Mesendoderm (in vitro differentiated cells): ENCODE measurements at regions not wholly inside any gene's neighbourhood (a gene's known extent, or its start where the extent isn't known, plus 50 kb on each side); places are given as distances from the start of the nearest gene placed in this dataset.
A peak's percentile ranks its signal among the peaks of the same experiment; 100 is the strongest.

Experiments used
- DNase-seq: peaks from one replicate; pipeline ENCODE4 v3.0.0; 2013
- H2AK5ac ChIP-seq: 2 replicates; pipeline ENCODE4 v1.6.1; 2013; ENCODE audit warnings: low read length, inconsistent platforms
- H2BK120ac ChIP-seq: 2 replicates; pipeline ENCODE4 v1.6.1; 2013; ENCODE audit warnings: low read depth, mild to moderate bottlenecking, low read length, moderate library complexity, mixed read lengths
- H2BK15ac ChIP-seq: replicated peaks from 2 replicates; pipeline ENCODE4 v1.6.1; 2013; ENCODE audit warnings: low read depth, mild to moderate bottlenecking, moderate library complexity
- H2BK5ac ChIP-seq: 2 replicates; pipeline ENCODE4 v1.6.1; 2013; ENCODE audit warnings: low read length, inconsistent platforms
- H3K18ac ChIP-seq: 2 replicates; pipeline ENCODE4 v1.6.1; 2013; ENCODE audit warnings: mild to moderate bottlenecking, low read length, mixed read lengths
- H3K23ac ChIP-seq: one replicate; pipeline ENCODE4 v1.6.1; 2013; ENCODE audit warnings: low read length
- H3K27ac ChIP-seq: 2 replicates; pipeline ENCODE4 v1.5.1; 2013; ENCODE audit warnings: low read depth, mild to moderate bottlenecking, inconsistent platforms, low read length, moderate library complexity
- H3K27me3 ChIP-seq: 2 replicates; pipeline ENCODE4 v1.6.1; 2013; ENCODE audit warnings: low read length, control low read depth, mild to moderate bottlenecking, inconsistent platforms; ENCODE audit not compliant: insufficient read depth, poor library complexity
- H3K36me3 ChIP-seq: 2 replicates; pipeline ENCODE4 v1.6.1; 2013; ENCODE audit warnings: low read length, inconsistent platforms; ENCODE audit not compliant: control insufficient read depth, insufficient read depth
- H3K4ac ChIP-seq: one replicate; pipeline ENCODE4 v1.6.1; 2013; ENCODE audit warnings: low read depth, mild to moderate bottlenecking, low read length, moderate library complexity
- H3K4me1 ChIP-seq: 2 replicates; pipeline ENCODE4 v1.6.1; 2013; ENCODE audit warnings: low read depth, low read length, inconsistent platforms; ENCODE audit not compliant: control insufficient read depth
- H3K4me2 ChIP-seq: 2 replicates; pipeline ENCODE4 v1.6.1; 2013; ENCODE audit warnings: low read length
- H3K4me3 ChIP-seq: 2 replicates; pipeline ENCODE4 v1.5.1; 2013; ENCODE audit warnings: mild to moderate bottlenecking, low read length
- H3K56ac ChIP-seq: one replicate; pipeline ENCODE4 v1.6.1; 2013; ENCODE audit warnings: low read length
- H3K79me1 ChIP-seq: 2 replicates; pipeline ENCODE4 v1.6.1; 2013; ENCODE audit warnings: low read length, inconsistent platforms
- H3K79me2 ChIP-seq: 2 replicates; pipeline ENCODE4 v1.6.1; 2013; ENCODE audit warnings: mild to moderate bottlenecking, low read length; ENCODE audit not compliant: control insufficient read depth, insufficient read depth
- H3K9ac ChIP-seq: 2 replicates; pipeline ENCODE4 v1.6.1; 2013; ENCODE audit warnings: low read length, inconsistent platforms
- H4K5ac ChIP-seq: one replicate; pipeline ENCODE4 v1.6.1; 2013; ENCODE audit warnings: low read length
- H4K8ac ChIP-seq: one replicate; pipeline ENCODE4 v1.6.1; 2013; ENCODE audit warnings: low read depth, mild to moderate bottlenecking, control low read depth, low read length, moderate library complexity
- WGBS: extraction: QIAGEN DNeasy Blood & Tissue Kit; methylation state at CpG from one replicate; pipeline ENCODE4 v1.1.7; 2013; ENCODE audit warnings: low lambda C conversion rate, missing lambda C conversion rate; ENCODE audit not compliant: insufficient coverage; ENCODE audit errors: extremely low coverage; 5-methylcytosine and 5-hydroxymethylcytosine counted together

- H2AK5ac ChIP-seq, result no peak overlapping the region
- H3K9ac ChIP-seq, result no peak overlapping the region
- no CpG with 5 or more reads among the region's 2 CpGs for WGBS
- no peak overlapping the region for H4K5ac ChIP-seq
- no peak overlapping the region for H3K56ac ChIP-seq
- H3K27ac ChIP-seq, result no peak overlapping the region
- no peaks in the 10 kb centered on the region for H3K79me1 ChIP-seq
- no peak overlapping the region for H2BK15ac ChIP-seq
- H3K18ac ChIP-seq, result no peak overlapping the region
- no peak overlapping the region for H3K4me2 ChIP-seq
- H3K27me3 ChIP-seq, result no peaks in the 10 kb centered on the region
- H3K4ac ChIP-seq, result no peak overlapping the region
- H3K79me2 ChIP-seq, result no peaks in the 10 kb centered on the region
- no peak overlapping the region for H2BK5ac ChIP-seq
- H3K36me3 ChIP-seq, result no peaks in the 10 kb centered on the region
- H3K23ac ChIP-seq, result no peak overlapping the region
- H3K4me3 ChIP-seq, result no peak overlapping the region
- no peak overlapping the region for H2BK120ac ChIP-seq
- no peak overlapping the region for H4K8ac ChIP-seq
- H3K4me1 ChIP-seq, result peaks cover 5% of the 10 kb centered on the region
- DNase-seq, result no peak
These were observed 104.3 kb upstream of the PIK3C3 start for GRCh38 chr18:41850781-41851180.

GRCh38 chr18:41849632-41850031 is 105.4 kb upstream of the PIK3C3 start:
- Histone ChIP-seq H4K5ac (no peak overlapping the region), H3K79me2 (no peaks in the 10 kb centered on the region), H3K23ac (no peak overlapping the region), H3K27ac (no peak overlapping the region), H3K4me1 (peaks cover 5% of the 10 kb centered on the region), H2AK5ac (no peak overlapping the region), H3K9ac (no peak overlapping the region), H3K79me1 (no peaks in the 10 kb centered on the region), H3K56ac (no peak overlapping the region), H2BK15ac (no peak overlapping the region), H3K27me3 (no peaks in the 10 kb centered on the region), H4K8ac (no peak overlapping the region), H2BK5ac (no peak overlapping the region), H3K4me3 (no peak overlapping the region), H3K36me3 (no peaks in the 10 kb centered on the region), H3K18ac (no peak overlapping the region), H3K4me2 (no peak overlapping the region), H3K4ac (no peak overlapping the region), H2BK120ac (no peak overlapping the region)
- no CpG with 5 or more reads among the region's 3 CpGs for WGBS
- DNase-seq, result no peak

- Histone ChIP-seq H3K4ac (no peak overlapping the region), H3K18ac (no peak overlapping the region), H3K56ac (no peak overlapping the region), H4K5ac (no peak overlapping the region), H3K79me1 (no peaks in the 10 kb centered on the region), H3K4me3 (no peak overlapping the region), H3K4me1 (peaks cover 3% of the 10 kb centered on the region), H3K23ac (no peak overlapping the region), H3K27ac (no peak overlapping the region), H3K4me2 (no peak overlapping the region), H2BK5ac (no peak overlapping the region), H4K8ac (no peak overlapping the region), H2AK5ac (no peak overlapping the region), H3K9ac (no peak overlapping the region), H3K79me2 (no peaks in the 10 kb centered on the region), H3K36me3 (no peaks in the 10 kb centered on the region), H2BK120ac (no peak overlapping the region), H2BK15ac (no peak overlapping the region), H3K27me3 (no peaks in the 10 kb centered on the region)
- no CpG with 5 or more reads among the region's 4 CpGs for WGBS
- no peak for DNase-seq
These were observed 109.5 kb upstream of the PIK3C3 start for GRCh38 chr18:41845563-41845962.

GRCh38 chr18:41842886-41843285 is 112.1 kb upstream of the PIK3C3 start:
- Histone ChIP-seq H2BK15ac (no peak overlapping the region), H3K4ac (no peak overlapping the region), H3K36me3 (no peaks in the 10 kb centered on the region), H3K79me2 (no peaks in the 10 kb centered on the region), H3K27me3 (no peaks in the 10 kb centered on the region), H4K5ac (no peak overlapping the region), H4K8ac (no peak overlapping the region), H3K27ac (no peak overlapping the region), H3K79me1 (no peaks in the 10 kb centered on the region), H3K9ac (no peak overlapping the region), H3K4me2 (no peak overlapping the region), H2BK5ac (no peak overlapping the region), H2BK120ac (no peak overlapping the region), H2AK5ac (no peak overlapping the region), H3K56ac (no peak overlapping the region), H3K23ac (no peak overlapping the region), H3K4me3 (no peak overlapping the region), H3K4me1 (peaks cover 3% of the 10 kb centered on the region), H3K18ac (no peak overlapping the region)
- no CpG with 5 or more reads among the region's 3 CpGs for WGBS
- no peak for DNase-seq

- no peak overlapping the region for H3K4me3 ChIP-seq
These were observed 125.2 kb upstream of the PIK3C3 start for GRCh38 chr18:41829647-41830516.

GRCh38 chr18:41828137-41828536 is 126.9 kb upstream of the PIK3C3 start:
- no peak overlapping the region for H2BK120ac ChIP-seq
- no peaks in the 10 kb centered on the region for H3K79me1 ChIP-seq
- no peak overlapping the region for H3K9ac ChIP-seq
- H3K4ac ChIP-seq, result no peak overlapping the region
- peak; percentile 49 for DNase-seq
- H2AK5ac ChIP-seq, result no peak overlapping the region
- no peak overlapping the region for H2BK5ac ChIP-seq
- no peak overlapping the region for H2BK15ac ChIP-seq
- no peak overlapping the region for H3K27ac ChIP-seq
- H4K8ac ChIP-seq, result no peak overlapping the region
- no peaks in the 10 kb centered on the region for H3K27me3 ChIP-seq
- no peak overlapping the region for H3K4me2 ChIP-seq
- no peaks in the 10 kb centered on the region for H3K4me1 ChIP-seq
- no peak overlapping the region for H3K4me3 ChIP-seq
- H3K36me3 ChIP-seq, result no peaks in the 10 kb centered on the region
- no peak overlapping the region for H3K23ac ChIP-seq
- WGBS, result no CpG with 5 or more reads among the region's 2 CpGs
- no peak overlapping the region for H3K18ac ChIP-seq
- H3K79me2 ChIP-seq, result no peaks in the 10 kb centered on the region
- no peak overlapping the region for H4K5ac ChIP-seq
- H3K56ac ChIP-seq, result no peak overlapping the region

More at GRCh38 chr18:41829647-41830516, 125.2 kb upstream of the PIK3C3 start:
- Histone ChIP-seq H2AK5ac (no peak overlapping the region), H3K27me3 (no peaks in the 10 kb centered on the region), H4K5ac (no peak overlapping the region), H3K4me2 (no peak overlapping the region), H3K4me1 (no peaks in the 10 kb centered on the region), H3K23ac (no peak overlapping the region), H4K8ac (no peak overlapping the region), H2BK120ac (no peak overlapping the region), H3K56ac (no peak overlapping the region), H2BK15ac (no peak overlapping the region), H3K18ac (no peak overlapping the region), H3K79me1 (no peaks in the 10 kb centered on the region), H3K4ac (no peak overlapping the region), H3K27ac (no peak overlapping the region), H2BK5ac (no peak overlapping the region), H3K79me2 (no peaks in the 10 kb centered on the region), H3K9ac (no peak overlapping the region), H3K36me3 (no peaks in the 10 kb centered on the region)
- no CpG with 5 or more reads among the region's 10 CpGs for WGBS
- DNase-seq, result no peak
